Suprapubic skin (tissue), 4 donors: ENCODE measurements at regions not wholly inside any gene's neighbourhood (a gene's known extent, or its start where the extent isn't known, plus 50 kb on each side); places are given as distances from the start of the nearest gene placed in this dataset.

Experiments used
- DNase-seq, 2 donors: peaks; one replicate each; pipeline ENCODE4 v3.0.0-alpha.2; 2019; ENCODE audit warnings: low spot score in 2 of 2
- H3K27ac ChIP-seq: fragments of 200-600 bp; sonication (generic); one replicate; pipeline ENCODE4 v1.5.1; 2019
- H3K27me3 ChIP-seq: fragments of 200-600 bp; sonication (generic); one replicate; pipeline ENCODE4 v1.5.1; 2019
- H3K36me3 ChIP-seq: fragments of 200-600 bp; sonication (generic); one replicate; pipeline ENCODE4 v1.5.1; 2019
- H3K4me1 ChIP-seq: fragments of 200-600 bp; sonication (generic); one replicate; pipeline ENCODE4 v1.5.1; 2019
- H3K4me3 ChIP-seq: fragments of 200-600 bp; sonication (generic); one replicate; pipeline ENCODE4 v1.5.1; 2019; ENCODE audit warnings: mild to moderate bottlenecking
- H3K9me3 ChIP-seq: fragments of 200-600 bp; sonication (generic); one replicate; pipeline ENCODE4 v1.5.1; 2019
- EP300 ChIP-seq: sonication (generic); formaldehyde crosslinking; IDR thresholded peaks from one replicate; pipeline ENCODE4 v1.6.1; 2017; ENCODE audit warnings: antibody characterized with exemption
- POLR2A ChIP-seq, 2 donors: fragments of 450-650 bp; IDR thresholded peaks; one replicate each; pipeline ENCODE4 v1.6.1; 2017; ENCODE audit warnings: antibody characterized with exemption in 2 of 2, mild to moderate bottlenecking in 2 of 2, moderate library complexity in 2 of 2
- POLR2AphosphoS5 ChIP-seq, 3 donors: sonication (generic); formaldehyde crosslinking; IDR thresholded peaks; one replicate each; pipeline ENCODE4 v1.6.1; 2017; ENCODE audit warnings: antibody characterized with exemption in 3 of 3
- whole genome bisulfite sequencing: methylation state at CpG from one replicate; pipeline ENCODE4 v1.1.5; 2018; 5-methylcytosine and 5-hydroxymethylcytosine counted together
- TF ChIP-seq, protein P1 (sequence below), 2 donors: fragments of 200-600 bp in 1 of 2; fragments of 450-650 bp in 1 of 2; sonication (generic) in 1 of 2; IDR thresholded peaks; one replicate each; pipeline ENCODE4 v1.5.1; 2016 to 2019; ENCODE audit warnings: antibody characterized with exemption in 2 of 2, mild to moderate bottlenecking in 1 of 2, moderate library complexity in 1 of 2

DNA sequence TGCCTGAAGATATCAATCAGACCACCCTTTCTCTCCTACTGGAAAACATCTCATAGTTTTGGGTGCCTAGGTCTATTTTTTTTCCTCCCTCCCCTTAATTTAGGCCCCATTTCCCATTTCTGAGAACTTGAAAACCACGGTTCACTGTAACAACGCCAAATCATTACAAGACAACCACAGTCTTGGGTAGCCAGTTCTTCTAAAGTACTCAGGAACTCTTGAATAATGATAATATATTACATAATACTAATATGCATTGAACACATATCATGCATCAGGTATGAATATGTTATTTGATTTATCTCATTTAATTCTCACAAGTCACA, 185.1 kb upstream of the ADO start:
- Histone ChIP-seq H3K4me1 (no peaks in the 10 kb centered on the region), H3K27me3 (no peaks in the 10 kb centered on the region), H3K9me3 (no peaks in the 10 kb centered on the region), H3K4me3 (no peak overlapping the region), H3K27ac (no peak overlapping the region), H3K36me3 (no peaks in the 10 kb centered on the region)
- 78% methylated on average over 2 of the region's 2 CpGs for WGBS
- DNase-seq, result no peak
- TF ChIP-seq EP300 (no peak), POLR2AphosphoS5 (IDR thresholded peaks at IDR 0.05) (no peak), POLR2A (IDR thresholded peaks at IDR 0.05) (no peak)
- TF ChIP-seq, protein P1, sequence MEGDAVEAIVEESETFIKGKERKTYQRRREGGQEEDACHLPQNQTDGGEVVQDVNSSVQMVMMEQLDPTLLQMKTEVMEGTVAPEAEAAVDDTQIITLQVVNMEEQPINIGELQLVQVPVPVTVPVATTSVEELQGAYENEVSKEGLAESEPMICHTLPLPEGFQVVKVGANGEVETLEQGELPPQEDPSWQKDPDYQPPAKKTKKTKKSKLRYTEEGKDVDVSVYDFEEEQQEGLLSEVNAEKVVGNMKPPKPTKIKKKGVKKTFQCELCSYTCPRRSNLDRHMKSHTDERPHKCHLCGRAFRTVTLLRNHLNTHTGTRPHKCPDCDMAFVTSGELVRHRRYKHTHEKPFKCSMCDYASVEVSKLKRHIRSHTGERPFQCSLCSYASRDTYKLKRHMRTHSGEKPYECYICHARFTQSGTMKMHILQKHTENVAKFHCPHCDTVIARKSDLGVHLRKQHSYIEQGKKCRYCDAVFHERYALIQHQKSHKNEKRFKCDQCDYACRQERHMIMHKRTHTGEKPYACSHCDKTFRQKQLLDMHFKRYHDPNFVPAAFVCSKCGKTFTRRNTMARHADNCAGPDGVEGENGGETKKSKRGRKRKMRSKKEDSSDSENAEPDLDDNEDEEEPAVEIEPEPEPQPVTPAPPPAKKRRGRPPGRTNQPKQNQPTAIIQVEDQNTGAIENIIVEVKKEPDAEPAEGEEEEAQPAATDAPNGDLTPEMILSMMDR (IDR thresholded peaks at IDR 0.05), result no peak

DNA sequence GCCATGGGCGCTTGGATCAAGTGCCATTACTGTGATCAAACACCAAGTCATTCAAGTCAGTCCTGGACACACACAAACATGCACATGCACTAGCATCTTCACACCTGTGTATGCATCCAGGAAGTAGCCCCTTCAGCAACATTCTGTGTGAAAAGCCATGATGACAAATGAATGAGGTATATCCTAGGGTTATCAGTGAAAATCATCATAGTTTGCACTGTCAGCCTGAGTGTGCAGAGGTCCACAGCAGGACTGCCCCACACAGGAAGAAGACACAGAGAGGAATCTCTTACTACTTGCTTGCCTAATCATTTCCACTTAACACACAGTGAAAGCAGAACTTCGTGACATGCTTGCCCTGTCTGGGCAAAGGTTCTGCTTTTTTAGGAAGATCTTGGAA, 184.0 kb upstream of the ADO start:
- no peaks in the 10 kb centered on the region for H3K4me1 ChIP-seq
- WGBS, result 80% methylated on average over 2 of the region's 2 CpGs
- DNase-seq, result no peak
- no peaks in the 10 kb centered on the region for H3K36me3 ChIP-seq
- H3K27me3 ChIP-seq, result no peaks in the 10 kb centered on the region
- no peaks in the 10 kb centered on the region for H3K9me3 ChIP-seq
- no peak overlapping the region for H3K4me3 ChIP-seq
- H3K27ac ChIP-seq, result no peak overlapping the region
- TF ChIP-seq POLR2A (IDR thresholded peaks at IDR 0.05), result no peak
- TF ChIP-seq, protein P1 (IDR thresholded peaks at IDR 0.05), result no peak
- no peak for TF ChIP-seq EP300
- TF ChIP-seq POLR2AphosphoS5 (IDR thresholded peaks at IDR 0.05), result no peak

DNA sequence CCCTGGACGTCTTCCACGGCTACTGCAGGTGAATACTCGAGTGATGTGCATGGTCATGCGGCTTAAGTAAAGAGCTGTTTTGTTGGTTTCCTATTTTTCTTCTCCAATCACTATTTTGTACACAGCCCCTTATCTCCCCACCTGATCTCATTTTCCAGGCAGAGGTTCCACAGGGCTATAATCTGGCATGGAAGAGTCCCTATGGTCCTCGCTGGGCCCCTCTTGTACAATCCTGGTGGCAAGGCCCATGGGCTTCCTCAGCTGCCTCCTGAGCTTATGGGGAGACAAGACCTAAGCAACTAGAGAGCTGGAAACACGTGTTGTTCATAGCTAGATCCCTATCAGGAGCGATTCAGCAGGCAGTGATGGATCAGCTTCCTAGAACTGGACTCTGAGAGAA, 181.3 kb upstream of the ADO start:
- Histone ChIP-seq H3K4me3 (no peak overlapping the region), H3K4me1 (no peaks in the 10 kb centered on the region), H3K27ac (no peak overlapping the region), H3K36me3 (no peaks in the 10 kb centered on the region), H3K9me3 (no peaks in the 10 kb centered on the region), H3K27me3 (no peaks in the 10 kb centered on the region)
- DNase-seq, result no peak
- 89% methylated on average over 6 of the region's 7 CpGs for WGBS
- TF ChIP-seq EP300, result no peak
- TF ChIP-seq, protein P1 (IDR thresholded peaks at IDR 0.05), result no peak
- TF ChIP-seq POLR2A (IDR thresholded peaks at IDR 0.05), result no peak
- no peak for TF ChIP-seq POLR2AphosphoS5 (IDR thresholded peaks at IDR 0.05)

DNA sequence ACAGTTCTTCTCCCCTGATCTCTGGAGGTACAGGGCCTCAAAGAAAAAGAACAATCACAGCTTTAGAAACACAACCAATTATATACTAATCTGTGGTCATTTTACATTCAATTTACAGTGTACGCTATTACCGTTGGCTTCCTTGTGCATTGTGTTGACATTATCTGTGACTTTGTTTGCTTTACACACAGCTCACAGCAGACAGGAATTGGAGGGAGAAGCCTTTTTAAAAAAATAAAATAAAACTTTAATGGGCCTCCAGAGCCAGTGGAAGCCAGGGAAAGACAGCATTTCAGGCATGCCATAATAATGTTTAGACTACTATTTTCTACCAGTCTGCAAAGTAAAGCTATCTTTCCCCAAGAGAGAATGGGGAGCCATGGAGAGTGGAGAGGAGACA, 179.0 kb upstream of the ADO start:
- TF ChIP-seq EP300 (no peak), POLR2A (IDR thresholded peaks at IDR 0.05) (no peak), POLR2AphosphoS5 (IDR thresholded peaks at IDR 0.05) (no peak)
- TF ChIP-seq, protein P1 (IDR thresholded peaks at IDR 0.05), result no peak
- Histone ChIP-seq H3K27ac (no peak overlapping the region), H3K27me3 (no peaks in the 10 kb centered on the region), H3K4me3 (no peak overlapping the region), H3K4me1 (no peaks in the 10 kb centered on the region), H3K9me3 (no peaks in the 10 kb centered on the region), H3K36me3 (no peaks in the 10 kb centered on the region)
- DNase-seq, result no peak
- 79% methylated on average over 2 of the region's 2 CpGs for WGBS

DNA sequence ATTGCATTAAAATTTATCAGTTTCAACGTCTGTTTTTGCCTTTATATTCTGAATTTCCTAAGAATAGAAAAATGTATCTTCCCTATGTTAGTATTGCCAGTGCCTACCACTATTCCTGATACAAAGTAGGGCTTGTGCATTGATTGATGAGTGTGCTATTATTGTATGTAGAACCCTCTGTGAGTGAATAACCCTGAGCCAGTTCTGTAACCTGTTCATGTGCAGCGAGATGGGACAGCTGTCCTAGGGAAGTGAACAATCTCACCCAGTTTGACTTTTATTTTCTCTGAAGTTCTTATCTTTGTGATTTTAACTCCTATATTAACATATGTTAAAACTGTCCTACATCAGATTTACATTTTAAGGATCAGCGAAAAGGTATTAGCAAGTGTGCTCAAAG, 178.4 kb upstream of the ADO start:
- H3K9me3 ChIP-seq, result no peaks in the 10 kb centered on the region
- H3K4me1 ChIP-seq, result no peaks in the 10 kb centered on the region
- H3K4me3 ChIP-seq, result no peak overlapping the region
- no peaks in the 10 kb centered on the region for H3K27me3 ChIP-seq
- H3K27ac ChIP-seq, result no peak overlapping the region
- no peaks in the 10 kb centered on the region for H3K36me3 ChIP-seq
- DNase-seq, result no peak
- 62% methylated on average over 3 of the region's 3 CpGs for whole genome bisulfite sequencing
- TF ChIP-seq POLR2A (IDR thresholded peaks at IDR 0.05) (no peak), EP300 (no peak)

DNA sequence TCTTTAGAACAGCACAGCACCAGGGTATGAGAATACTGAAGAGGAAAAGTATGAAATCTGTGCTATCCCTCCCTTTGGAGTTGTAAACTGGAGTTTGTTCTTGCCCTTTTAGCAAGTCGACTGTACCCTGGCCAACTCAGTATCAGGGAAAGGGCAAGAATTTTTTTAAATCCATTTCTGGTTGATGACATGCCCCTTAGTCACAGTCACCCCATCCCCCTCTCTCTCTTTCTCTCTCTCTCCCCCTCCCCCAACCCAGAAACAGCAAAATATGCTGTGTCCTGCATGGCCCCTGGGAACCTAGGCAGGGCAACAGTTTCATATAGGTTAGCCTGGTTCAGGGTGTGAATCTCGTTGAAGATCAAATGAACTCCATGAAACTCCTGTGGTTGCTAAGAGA, 177.7 kb upstream of the ADO start:
- no peak for DNase-seq
- H3K27me3 ChIP-seq, result no peaks in the 10 kb centered on the region
- WGBS, result 31% methylated on average over 2 of the region's 2 CpGs
- no peaks in the 10 kb centered on the region for H3K4me1 ChIP-seq
- TF ChIP-seq, protein P1 (IDR thresholded peaks at IDR 0.05), result no peak
- TF ChIP-seq POLR2AphosphoS5 (IDR thresholded peaks at IDR 0.05) (no peak), EP300 (no peak), POLR2A (IDR thresholded peaks at IDR 0.05) (no peak)
- no peak overlapping the region for H3K27ac ChIP-seq
- H3K4me3 ChIP-seq, result no peak overlapping the region
- no peaks in the 10 kb centered on the region for H3K36me3 ChIP-seq
- H3K9me3 ChIP-seq, result no peaks in the 10 kb centered on the region
